ENCODE measurements at regions not wholly inside any gene's neighbourhood (a gene's known extent, or its start where the extent isn't known, plus 50 kb on each side); places are given as distances from the start of the nearest gene placed in this dataset.

DNA sequence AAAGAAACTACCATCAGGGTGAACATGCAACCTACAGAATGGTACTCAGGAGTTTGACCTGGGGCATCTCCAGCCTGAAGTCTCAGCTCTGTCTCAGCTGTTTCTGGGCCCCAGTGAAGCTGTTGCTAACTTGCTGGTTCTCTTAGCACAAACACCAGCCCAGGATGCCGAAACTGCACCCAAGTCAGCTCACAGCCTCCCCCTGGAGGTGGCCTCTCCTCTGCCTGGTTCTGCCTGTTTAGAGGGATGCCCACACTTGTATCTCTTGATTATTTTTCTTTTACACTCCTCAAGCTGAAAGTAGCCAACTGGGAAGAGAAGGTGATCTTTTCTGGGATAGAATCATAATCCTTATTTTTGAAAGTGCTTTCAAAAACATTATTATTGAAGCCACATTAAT is 289.0 kb upstream of the RASGRP1 start:
- H3K27ac Mint-ChIP-seq = no peak overlapping the region
- no peaks in the 10 kb centered on the region for H3K36me3 Mint-ChIP-seq
- no peaks in the 10 kb centered on the region for H3K9me3 Mint-ChIP-seq
- TF ChIP-seq, protein P1, sequence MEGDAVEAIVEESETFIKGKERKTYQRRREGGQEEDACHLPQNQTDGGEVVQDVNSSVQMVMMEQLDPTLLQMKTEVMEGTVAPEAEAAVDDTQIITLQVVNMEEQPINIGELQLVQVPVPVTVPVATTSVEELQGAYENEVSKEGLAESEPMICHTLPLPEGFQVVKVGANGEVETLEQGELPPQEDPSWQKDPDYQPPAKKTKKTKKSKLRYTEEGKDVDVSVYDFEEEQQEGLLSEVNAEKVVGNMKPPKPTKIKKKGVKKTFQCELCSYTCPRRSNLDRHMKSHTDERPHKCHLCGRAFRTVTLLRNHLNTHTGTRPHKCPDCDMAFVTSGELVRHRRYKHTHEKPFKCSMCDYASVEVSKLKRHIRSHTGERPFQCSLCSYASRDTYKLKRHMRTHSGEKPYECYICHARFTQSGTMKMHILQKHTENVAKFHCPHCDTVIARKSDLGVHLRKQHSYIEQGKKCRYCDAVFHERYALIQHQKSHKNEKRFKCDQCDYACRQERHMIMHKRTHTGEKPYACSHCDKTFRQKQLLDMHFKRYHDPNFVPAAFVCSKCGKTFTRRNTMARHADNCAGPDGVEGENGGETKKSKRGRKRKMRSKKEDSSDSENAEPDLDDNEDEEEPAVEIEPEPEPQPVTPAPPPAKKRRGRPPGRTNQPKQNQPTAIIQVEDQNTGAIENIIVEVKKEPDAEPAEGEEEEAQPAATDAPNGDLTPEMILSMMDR (conservative IDR thresholded peaks at IDR 0.05) = peak; percentile 37
- H3K4me1 Mint-ChIP-seq (ENCODE audit: unreplicated experiment) = no peaks in the 10 kb centered on the region
- peaks cover 13% of the 10 kb centered on the region for H3K27me3 Mint-ChIP-seq
- H3K4me3 Mint-ChIP-seq = no peak overlapping the region
- DNase-seq (ENCODE audit: extremely low spot score, unreplicated experiment) = no peak

DNA sequence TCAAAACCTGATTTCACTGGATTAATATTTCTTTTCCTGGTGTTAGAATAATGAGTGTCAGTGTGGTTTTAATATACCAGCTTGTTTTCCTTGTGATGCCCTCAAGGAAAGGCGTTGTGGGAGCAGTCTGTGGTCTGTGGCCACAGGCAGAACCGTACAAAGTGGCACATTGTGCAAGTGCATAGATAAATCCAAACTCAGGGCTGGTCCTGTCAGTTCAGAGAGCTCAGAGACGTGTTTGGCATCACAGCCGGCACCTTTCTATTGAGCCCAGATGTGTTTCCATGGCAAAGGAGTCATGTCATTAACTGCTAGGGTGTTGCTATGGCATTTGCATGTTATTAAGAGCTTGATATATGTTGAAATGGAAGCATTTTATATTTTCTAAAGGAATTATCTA is 289.9 kb upstream of the RASGRP1 start:
- Mint-ChIP-seq H3K9me3 (no peaks in the 10 kb centered on the region), H3K27me3 (peaks cover 13% of the 10 kb centered on the region), H3K4me1 (ENCODE audit: unreplicated experiment) (no peaks in the 10 kb centered on the region), H3K27ac (no peak overlapping the region), H3K4me3 (no peak overlapping the region), H3K36me3 (no peaks in the 10 kb centered on the region)
- no peak for DNase-seq (ENCODE audit: extremely low spot score, unreplicated experiment)
- TF ChIP-seq, protein P1 (conservative IDR thresholded peaks at IDR 0.05) = no peak

DNA sequence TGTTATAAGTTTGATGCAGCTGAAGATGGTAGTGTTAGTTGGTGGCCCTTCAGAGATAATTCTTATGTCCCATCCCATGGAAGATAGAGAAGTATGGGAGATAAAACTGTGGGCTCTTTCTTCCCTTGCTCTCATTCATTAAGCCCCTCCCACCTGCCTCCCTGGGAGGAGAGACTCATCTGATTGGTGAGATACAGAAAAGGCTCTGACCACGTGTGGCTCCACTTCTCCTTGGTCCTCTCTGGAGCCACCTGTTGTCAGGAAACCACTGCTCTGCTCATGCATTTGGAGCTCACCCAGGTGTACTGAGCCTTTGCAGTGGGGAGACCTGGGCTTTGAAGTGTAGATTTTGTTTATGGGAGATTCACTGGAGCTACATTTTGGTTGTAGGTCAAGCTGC is 293.2 kb upstream of the RASGRP1 start:
- H3K4me3 Mint-ChIP-seq = no peak overlapping the region
- no peak overlapping the region for H3K27ac Mint-ChIP-seq
- H3K36me3 Mint-ChIP-seq = no peaks in the 10 kb centered on the region
- TF ChIP-seq, protein P1 (conservative IDR thresholded peaks at IDR 0.05) = no peak
- H3K27me3 Mint-ChIP-seq = peaks cover 13% of the 10 kb centered on the region
- H3K4me1 Mint-ChIP-seq (ENCODE audit: unreplicated experiment) = no peaks in the 10 kb centered on the region
- DNase-seq (ENCODE audit: extremely low spot score, unreplicated experiment) = no peak
- no peaks in the 10 kb centered on the region for H3K9me3 Mint-ChIP-seq

DNA sequence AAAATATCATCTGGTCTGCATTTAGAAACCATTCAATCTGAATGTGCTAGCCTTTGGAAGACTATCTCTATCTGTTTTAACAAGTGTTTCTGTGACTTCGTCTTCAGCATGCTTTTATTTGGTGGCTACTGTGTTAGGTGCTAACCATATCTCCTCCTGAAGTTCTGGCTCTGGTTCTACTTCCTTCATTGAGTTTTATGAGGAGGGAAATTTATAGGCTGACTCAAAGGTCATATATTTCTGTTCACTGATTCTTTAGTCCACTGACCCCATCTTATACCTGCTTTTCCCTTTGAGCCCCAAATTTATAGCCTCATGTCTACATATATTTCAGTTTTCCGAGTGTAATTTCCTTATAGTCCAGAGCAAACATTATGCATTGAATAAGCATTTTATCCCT is 295.0 kb upstream of the RASGRP1 start:
- H3K36me3 Mint-ChIP-seq = no peaks in the 10 kb centered on the region
- TF ChIP-seq, protein P1 (conservative IDR thresholded peaks at IDR 0.05) = no peak
- H3K9me3 Mint-ChIP-seq = no peaks in the 10 kb centered on the region
- no peak overlapping the region for H3K4me3 Mint-ChIP-seq
- H3K27me3 Mint-ChIP-seq = peaks cover 13% of the 10 kb centered on the region
- H3K4me1 Mint-ChIP-seq (ENCODE audit: unreplicated experiment) = no peaks in the 10 kb centered on the region
- no peak overlapping the region for H3K27ac Mint-ChIP-seq
- no peak for DNase-seq (ENCODE audit: extremely low spot score, unreplicated experiment)

DNA sequence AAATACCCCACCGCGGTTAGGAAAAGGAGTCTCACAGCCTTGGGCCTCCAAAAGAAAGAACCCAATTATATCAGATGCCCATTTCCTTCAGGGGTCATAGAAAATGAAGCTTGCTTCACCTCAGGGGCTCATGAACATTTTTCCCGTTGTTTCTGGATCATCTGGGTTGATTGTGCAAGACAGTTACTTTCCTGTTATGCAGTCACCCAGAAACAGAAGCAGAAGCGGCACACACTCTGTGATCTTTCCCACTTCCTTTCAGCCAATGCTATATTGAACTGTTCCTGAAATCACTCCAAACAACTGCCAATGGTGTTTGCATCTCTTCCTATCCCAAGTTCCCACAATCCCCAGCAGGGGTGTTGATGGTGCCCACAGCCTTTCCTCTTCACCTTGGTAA is 295.6 kb upstream of the RASGRP1 start:
- Mint-ChIP-seq H3K36me3 (no peaks in the 10 kb centered on the region), H3K9me3 (no peaks in the 10 kb centered on the region), H3K4me3 (no peak overlapping the region), H3K27ac (no peak overlapping the region), H3K27me3 (peaks cover 16% of the 10 kb centered on the region), H3K4me1 (ENCODE audit: unreplicated experiment) (peaks cover 5% of the 10 kb centered on the region)
- TF ChIP-seq, protein P1 (conservative IDR thresholded peaks at IDR 0.05) = no peak
- DNase-seq (ENCODE audit: extremely low spot score, unreplicated experiment) = no peak

DNA sequence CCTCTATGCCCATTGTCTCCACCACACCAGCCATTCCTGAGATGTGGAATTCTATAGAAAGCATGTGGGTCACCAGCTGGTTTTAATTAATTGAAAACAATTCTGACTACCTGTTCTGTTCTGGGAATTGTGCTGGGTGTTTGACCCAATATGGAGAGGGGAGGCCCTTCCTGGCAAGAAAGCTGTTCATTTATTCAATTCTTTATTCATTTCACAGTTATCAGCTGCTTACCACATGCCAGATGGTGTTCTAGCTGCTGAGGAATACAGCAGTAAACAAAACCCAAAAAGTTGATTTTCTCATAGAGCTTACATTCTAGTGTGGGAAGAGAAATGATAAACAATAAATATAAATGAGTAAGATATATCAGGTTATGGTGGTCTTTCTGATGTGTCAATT is 296.1 kb upstream of the RASGRP1 start:
- no peaks in the 10 kb centered on the region for H3K9me3 Mint-ChIP-seq
- no peak overlapping the region for H3K27ac Mint-ChIP-seq
- no peak overlapping the region for H3K4me3 Mint-ChIP-seq
- no peak for DNase-seq (ENCODE audit: extremely low spot score, unreplicated experiment)
- no peaks in the 10 kb centered on the region for H3K36me3 Mint-ChIP-seq
- TF ChIP-seq, protein P1 (conservative IDR thresholded peaks at IDR 0.05) = no peak
- H3K27me3 Mint-ChIP-seq = peaks cover 20% of the 10 kb centered on the region
- peaks cover 5% of the 10 kb centered on the region for H3K4me1 Mint-ChIP-seq (ENCODE audit: unreplicated experiment)
